DND-41 (cell line): ENCODE measurements at regions not wholly inside any gene's neighbourhood (a gene's known extent, or its start where the extent isn't known, plus 50 kb on each side); places are given as distances from the start of the nearest gene placed in this dataset.

ENCODE experiments used
- ATAC-seq: fragments of 200-7000 bp; cut with Tn5 transposase; 3 replicates; pipeline ENCODE4 v1.9.1; 2021; ENCODE audit warnings: low read depth; ENCODE audit not compliant: insufficient read depth
- DNase-seq: peaks from one replicate; pipeline ENCODE4 v3.0.0-alpha.2; 2020
- H2AFZ ChIP-seq: 2 replicates; pipeline ENCODE4 v1.6.0; 2012; ENCODE audit warnings: low read depth, low read length
- H3K27ac ChIP-seq: 2 replicates; pipeline ENCODE4 v1.5.1; 2012; ENCODE audit warnings: low read length, inconsistent platforms
- H3K27me3 ChIP-seq: fragments of 200-600 bp; sonication (generic); 2 replicates; pipeline ENCODE4 v1.6.0; 2012; ENCODE audit warnings: low read length, mild to moderate bottlenecking, inconsistent platforms; ENCODE audit not compliant: insufficient read depth, poor library complexity
- H3K36me3 ChIP-seq: 2 replicates; pipeline ENCODE4 v1.5.1; 2012; ENCODE audit warnings: low read length, inconsistent platforms; ENCODE audit not compliant: insufficient read depth
- H3K4me1 ChIP-seq: 2 replicates; pipeline ENCODE4 v1.5.1; 2012; ENCODE audit warnings: mild to moderate bottlenecking, low read length; ENCODE audit not compliant: insufficient read depth
- H3K4me2 ChIP-seq: 2 replicates; pipeline ENCODE4 v1.6.0; 2012; ENCODE audit warnings: mild to moderate bottlenecking, moderate library complexity, low read length, inconsistent platforms; ENCODE audit not compliant: insufficient read depth
- H3K4me3 ChIP-seq, 2 experiments: fragments of 200-600 bp in 1 of 2; shearing (Covaris generic) in 1 of 2; 2 replicates each; pipeline ENCODE4 v1.5.1; 2012 to 2016; ENCODE audit warnings: inconsistent platforms in 2 of 2, low read length in 2 of 2, mild to moderate bottlenecking in 2 of 2, low read depth in 1 of 2, moderate library complexity in 1 of 2
- H3K79me2 ChIP-seq: 2 replicates; pipeline ENCODE4 v1.6.0; 2012; ENCODE audit warnings: low read length, inconsistent platforms; ENCODE audit not compliant: insufficient read depth
- H3K9ac ChIP-seq: 2 replicates; pipeline ENCODE4 v1.6.0; 2012; ENCODE audit warnings: low read depth, mild to moderate bottlenecking, inconsistent platforms, low read length, moderate library complexity
- H3K9me3 ChIP-seq: 2 replicates; pipeline ENCODE4 v1.5.1; 2012; ENCODE audit warnings: low read length, moderate library complexity, mild to moderate bottlenecking, inconsistent platforms; ENCODE audit not compliant: insufficient read depth, severe bottlenecking
- H4K20me1 ChIP-seq: 2 replicates; pipeline ENCODE4 v1.6.0; 2012; ENCODE audit warnings: low read length; ENCODE audit not compliant: insufficient read depth
- CTCF ChIP-seq: IDR thresholded peaks from 2 replicates; pipeline ENCODE4 v1.5.1; 2012; ENCODE audit warnings: borderline replicate concordance, low read length, moderate library complexity, mild to moderate bottlenecking; ENCODE audit not compliant: poor library complexity, severe bottlenecking; ENCODE audit errors: extremely low read depth
- EZH2 ChIP-seq: IDR thresholded peaks from 3 replicates; pipeline ENCODE4 v1.6.1; 2012; ENCODE audit warnings: borderline replicate concordance, low read depth, mild to moderate bottlenecking, moderate library complexity, low read length, inconsistent platforms; ENCODE audit not compliant: severe bottlenecking

GRCh38 chr20:9018346-9018745 lies 50.5 kb upstream of the PLCB4 start:
- no peak overlapping the region for H2AFZ ChIP-seq
- ATAC-seq (no peak), DNase-seq (no peak)
- H3K36me3 ChIP-seq = no peaks in the 10 kb centered on the region
- no peaks in the 10 kb centered on the region for H3K9me3 ChIP-seq
- no peak overlapping the region for H3K27ac ChIP-seq
- H3K4me1 ChIP-seq = no peaks in the 10 kb centered on the region
- no peaks in the 10 kb centered on the region for H3K27me3 ChIP-seq
- no peaks in the 10 kb centered on the region for H4K20me1 ChIP-seq
- H3K9ac ChIP-seq = no peak overlapping the region
- TF ChIP-seq CTCF (no peak), EZH2 (no peak)
- no peak overlapping the region for H3K4me2 ChIP-seq
- H3K4me3 ChIP-seq = no peak overlapping the region
- no peaks in the 10 kb centered on the region for H3K79me2 ChIP-seq
